SJSA1 (cell line): ENCODE measurements at regions not wholly inside any gene's neighbourhood (a gene's known extent, or its start where the extent isn't known, plus 50 kb on each side); places are given as distances from the start of the nearest gene placed in this dataset.
"Not testable (repeated sequence)": the region's sequence is repeated elsewhere in the genome, so short reads cannot be mapped to it uniquely, and the experiment has no call there.

Source experiments
- DNase-seq, 2 experiments: peaks; one replicate each; pipeline ENCODE4 v3.0.0-alpha.2; 2015 to 2020; ENCODE audit warnings: low spot score in 2 of 2, low read depth in 1 of 2
- H3K27ac ChIP-seq: fragments of 250-450 bp; sonication (Bioruptor Pico); 2 replicates; pipeline ENCODE4 v1.5.1; 2020; ENCODE audit warnings: mild to moderate bottlenecking, moderate library complexity
- H3K27me3 ChIP-seq: fragments of 250-450 bp; sonication (Bioruptor Pico); replicated peaks from 2 replicates; pipeline ENCODE4 v1.5.1; 2020; ENCODE audit warnings: mild to moderate bottlenecking, moderate library complexity
- H3K36me3 ChIP-seq: fragments of 250-450 bp; sonication (Bioruptor Pico); 2 replicates; pipeline ENCODE4 v1.5.1; 2020; ENCODE audit warnings: mild to moderate bottlenecking
- H3K4me1 ChIP-seq: fragments of 250-450 bp; sonication (Bioruptor Pico); replicated peaks from 2 replicates; pipeline ENCODE4 v1.6.1; 2021; ENCODE audit warnings: mild to moderate bottlenecking
- H3K4me3 ChIP-seq: fragments of 250-450 bp; sonication (Bioruptor Pico); 2 replicates; pipeline ENCODE4 v1.5.1; 2020; ENCODE audit warnings: mild to moderate bottlenecking
- H3K9me3 ChIP-seq: fragments of 250-450 bp; sonication (Bioruptor Pico); replicated peaks from 2 replicates; pipeline ENCODE4 v1.5.1; 2020; ENCODE audit warnings: mild to moderate bottlenecking

GRCh38 chr1:119191325-119191724 lies 50.9 kb upstream of the WARS2 start:
- no peak for DNase-seq
- no peaks in the 10 kb centered on the region for H3K9me3 ChIP-seq

GRCh38 chr1:119204197-119204960 lies 63.9 kb upstream of the WARS2 start:
- no peaks in the 10 kb centered on the region for H3K27me3 ChIP-seq
- H3K36me3 ChIP-seq, result no peaks in the 10 kb centered on the region
- no peak overlapping the region for H3K4me3 ChIP-seq
- DNase-seq, result no peak
- no peaks in the 10 kb centered on the region for H3K4me1 ChIP-seq
- no peak overlapping the region for H3K27ac ChIP-seq
- no peaks in the 10 kb centered on the region for H3K9me3 ChIP-seq

More at GRCh38 chr1:119191325-119191724, 50.9 kb upstream of the WARS2 start:
- Histone ChIP-seq H3K27ac (no peak overlapping the region), H3K27me3 (no peaks in the 10 kb centered on the region), H3K4me3 (no peak overlapping the region), H3K4me1 (no peaks in the 10 kb centered on the region), H3K36me3 (no peaks in the 10 kb centered on the region)

GRCh38 chr1:119204961-119205357 lies 64.5 kb upstream of the WARS2 start:
- H3K4me3 ChIP-seq, result no peak overlapping the region
- H3K36me3 ChIP-seq, result no peaks in the 10 kb centered on the region
- no peaks in the 10 kb centered on the region for H3K9me3 ChIP-seq
- DNase-seq, result no peak
- H3K27ac ChIP-seq, result no peak overlapping the region
- H3K4me1 ChIP-seq, result no peaks in the 10 kb centered on the region
- no peaks in the 10 kb centered on the region for H3K27me3 ChIP-seq

GRCh38 chr1:119209061-119209460 lies 68.6 kb upstream of the WARS2 start:
- Histone ChIP-seq H3K27ac (no peak overlapping the region), H3K4me1 (no peaks in the 10 kb centered on the region), H3K36me3 (no peaks in the 10 kb centered on the region), H3K27me3 (no peaks in the 10 kb centered on the region), H3K9me3 (no peaks in the 10 kb centered on the region), H3K4me3 (no peak overlapping the region)
- DNase-seq, result no peak

GRCh38 chr1:119209596-119210295 lies 69.3 kb upstream of the WARS2 start:
- no peak for DNase-seq
- Histone ChIP-seq H3K36me3 (no peaks in the 10 kb centered on the region), H3K27ac (no peak overlapping the region), H3K9me3 (no peaks in the 10 kb centered on the region), H3K4me3 (no peak overlapping the region), H3K27me3 (no peaks in the 10 kb centered on the region), H3K4me1 (no peaks in the 10 kb centered on the region)

- Histone ChIP-seq H3K9me3 (no peaks in the 10 kb centered on the region), H3K36me3 (no peaks in the 10 kb centered on the region), H3K4me1 (no peaks in the 10 kb centered on the region), H3K27ac (no peak overlapping the region), H3K4me3 (no peak overlapping the region), H3K27me3 (no peaks in the 10 kb centered on the region)
- no peak for DNase-seq
Measured at GRCh38 chr1:119210296-119210649, 69.8 kb upstream of the WARS2 start.

- H3K27ac ChIP-seq, H3K36me3 ChIP-seq, H3K9me3 ChIP-seq, H3K4me1 ChIP-seq, DNase-seq, H3K4me3 ChIP-seq, H3K27me3 ChIP-seq: not testable (repeated sequence)
Measured at GRCh38 chr1:119213213-119213612, 72.8 kb upstream of the WARS2 start.

- H3K4me1 ChIP-seq, H3K9me3 ChIP-seq, H3K4me3 ChIP-seq, H3K27ac ChIP-seq, H3K27me3 ChIP-seq, DNase-seq, H3K36me3 ChIP-seq: not testable (repeated sequence)
Measured at GRCh38 chr1:119214961-119215360, 74.5 kb upstream of the WARS2 start.

GRCh38 chr1:119217309-119217828 lies 76.9 kb upstream of the WARS2 start:
- H3K27ac ChIP-seq, result no peak overlapping the region
- no peaks in the 10 kb centered on the region for H3K36me3 ChIP-seq
- DNase-seq, result no peak
- H3K4me3 ChIP-seq, result no peak overlapping the region
- no peaks in the 10 kb centered on the region for H3K9me3 ChIP-seq
- H3K4me1 ChIP-seq, result no peaks in the 10 kb centered on the region
- no peaks in the 10 kb centered on the region for H3K27me3 ChIP-seq

- no peaks in the 10 kb centered on the region for H3K36me3 ChIP-seq
Measured at GRCh38 chr1:119219711-119220110, 79.3 kb upstream of the WARS2 start.

GRCh38 chr1:119220991-119221390 lies 80.5 kb upstream of the WARS2 start:
- no peak for DNase-seq
- H3K27ac ChIP-seq, result no peak overlapping the region
- H3K9me3 ChIP-seq, result no peaks in the 10 kb centered on the region
- no peak overlapping the region for H3K4me3 ChIP-seq
- no peaks in the 10 kb centered on the region for H3K4me1 ChIP-seq
- H3K36me3 ChIP-seq, result no peaks in the 10 kb centered on the region
- H3K27me3 ChIP-seq, result no peaks in the 10 kb centered on the region

More at GRCh38 chr1:119219711-119220110, 79.3 kb upstream of the WARS2 start:
- H3K27ac ChIP-seq, result no peak overlapping the region
- H3K9me3 ChIP-seq, result no peaks in the 10 kb centered on the region
- H3K4me3 ChIP-seq, result no peak overlapping the region
- no peaks in the 10 kb centered on the region for H3K27me3 ChIP-seq
- H3K4me1 ChIP-seq, result no peaks in the 10 kb centered on the region
- no peak for DNase-seq

GRCh38 chr1:119222271-119222670 lies 81.8 kb upstream of the WARS2 start:
- Histone ChIP-seq H3K27me3 (no peaks in the 10 kb centered on the region), H3K27ac (no peak overlapping the region), H3K4me3 (no peak overlapping the region), H3K9me3 (no peaks in the 10 kb centered on the region), H3K4me1 (no peaks in the 10 kb centered on the region), H3K36me3 (no peaks in the 10 kb centered on the region)
- DNase-seq, result no peak

GRCh38 chr1:119225265-119225664 lies 84.8 kb upstream of the WARS2 start:
- no peak overlapping the region for H3K4me3 ChIP-seq
- DNase-seq, result no peak

GRCh38 chr1:119225831-119226230 lies 85.4 kb upstream of the WARS2 start:
- H3K36me3 ChIP-seq, result no peaks in the 10 kb centered on the region
- H3K4me1 ChIP-seq, result no peaks in the 10 kb centered on the region
- no peak overlapping the region for H3K4me3 ChIP-seq
- no peaks in the 10 kb centered on the region for H3K9me3 ChIP-seq
- DNase-seq, result no peak
- H3K27ac ChIP-seq, result no peak overlapping the region
- H3K27me3 ChIP-seq, result no peaks in the 10 kb centered on the region

More at GRCh38 chr1:119225265-119225664, 84.8 kb upstream of the WARS2 start:
- Histone ChIP-seq H3K27me3 (no peaks in the 10 kb centered on the region), H3K4me1 (no peaks in the 10 kb centered on the region), H3K36me3 (no peaks in the 10 kb centered on the region), H3K27ac (no peak overlapping the region), H3K9me3 (no peaks in the 10 kb centered on the region)
